ENCODE measurements at regions not wholly inside any gene's neighbourhood (a gene's known extent, or its start where the extent isn't known, plus 50 kb on each side); places are given as distances from the start of the nearest gene placed in this dataset.

DNA sequence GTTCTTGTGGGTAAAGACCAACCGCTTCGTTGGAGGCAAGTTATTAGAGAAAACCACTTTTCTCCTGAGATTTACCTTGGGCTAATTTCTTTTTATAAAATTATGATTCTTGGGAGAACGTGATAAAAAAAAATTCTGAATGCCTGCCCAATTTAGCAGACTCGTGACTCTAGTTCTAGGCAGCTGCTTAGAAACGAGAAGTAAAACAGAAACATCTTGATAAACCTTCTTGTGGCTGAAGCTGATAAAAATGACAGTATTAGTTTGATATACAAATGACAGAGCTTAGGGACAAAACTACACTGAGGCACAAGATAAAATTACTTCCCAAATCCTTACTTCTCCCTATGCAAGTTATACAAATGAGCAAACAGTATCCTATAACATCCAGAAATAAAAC, 458.9 kb upstream of the TEX13C start:
- ChIA-PET POLR2A (interaction anchor here (0.7 kb wide), 1 partner anchor 38 kb away, joined by 3 read pairs; no protein-coding TSS in a partner anchor), CTCF (ENCODE audit: low intra/inter-chr PET ratio) (no interaction called here)
- H3K9me3 ChIP-seq (replicated peaks; ENCODE audit: control insufficient read depth, insufficient read depth, low read depth, low read length) = no peaks in the 10 kb centered on the region
- in situ Hi-C loops (cut with MboI) (no loop called here), intact Hi-C loops (cut with micrococcal nuclease) (loop anchor here (5.0 kb wide), 1 partner anchor 453 kb away; no protein-coding TSS in a partner anchor)
- ATAC-seq = no peak; the same call in 2 of the 3 replicates
- H3K27me3 ChIP-seq (ENCODE audit: control insufficient read depth in 2 of 2, insufficient read depth in 2 of 2, low read length in 2 of 2) = no peaks in the 10 kb centered on the region
- H3K4me3 ChIP-seq = no peak overlapping the region
- FAIRE-seq = no peak
- no peaks in the 10 kb centered on the region; the same call in 2 of the 3 replicates for H3K79me2 ChIP-seq (ENCODE audit: control insufficient read depth, insufficient read depth, low read length)
- no peaks in the 10 kb centered on the region for H3K36me3 ChIP-seq (ENCODE audit: control insufficient read depth, insufficient read depth, low read length)
- H3K4me1 ChIP-seq (replicated peaks in 1 of 2; ENCODE audit: control insufficient read depth in 2 of 2, insufficient read depth in 2 of 2, low read length in 2 of 2) = peaks cover 0 to 6% of the 10 kb centered on the region in 2 experiments; a peak in 2 of 5 replicates
- H4K20me1 ChIP-seq (replicated peaks; ENCODE audit: control insufficient read depth, insufficient read depth, low read length) = no peaks in the 10 kb centered on the region
- no peaks in the 10 kb centered on the region for H3K9me1 ChIP-seq (ENCODE audit: control insufficient read depth, insufficient read depth, low read length)
- no peak overlapping the region for H3K27ac ChIP-seq (ENCODE audit: extremely low read depth, low read depth, low read length)
- DNase-seq (ENCODE audit: extremely low read depth in 1 of 4, low spot score in 3 of 4) = peak in 2 of 4 experiments; percentile 3 to 5
- no TSS peak for BruUV-seq (replicated peaks)
- peak overlapping the region in 1 of 2 experiments; percentile 38; a peak in 1 of 4 replicates for H3K9ac ChIP-seq (ENCODE audit: insufficient read depth in 1 of 2, low read depth in 2 of 2, low read length in 2 of 2)
- 0 out of 2 replicates have a peak overlapping the region, but pooled peaks have one; percentile 32 for H2AFZ ChIP-seq (ENCODE audit: low read depth, low read length)
- no peak overlapping the region for H3K4me2 ChIP-seq (ENCODE audit: insufficient read depth, low read length)
- WGBS (ENCODE audit: insufficient coverage, low coverage, missing lambda C conversion rate) = 0% methylated on average over 5 of the region's 5 CpGs
- TF ChIP-seq ARID1B (IDR thresholded peaks at IDR 0.05) (peak; percentile 55), CBFA2T3 (IDR thresholded peaks at IDR 0.05) (peak; percentile 40; the same call in 1 of the 2 replicates), NFIC (IDR thresholded peaks at IDR 0.05) (no peak), TCF3 (CRISPR knock-in tag; IDR thresholded peaks at IDR 0.05) (peak; percentile 46), FOSL1 (tag; conservative IDR thresholded peaks at IDR 0.05) (no peak), POLR2G (IDR thresholded peaks at IDR 0.05; ENCODE audit: low read depth, low read length) (no peak), SMC3 (conservative IDR thresholded peaks at IDR 0.05; ENCODE audit: insufficient read depth, low read depth, low read length) (no peak), MEIS2 (IDR thresholded peaks at IDR 0.05; ENCODE audit: partially characterized antibody) (peak; percentile 36), FOXJ2 (tag; IDR thresholded peaks at IDR 0.05) (peak; percentile 97), ZNF766 (CRISPR knock-in tag; conservative IDR thresholded peaks at IDR 0.05) (peak; percentile 79), ZNF316 (IDR thresholded peaks at IDR 0.05) (no peak), NR2C1 (IDR thresholded peaks at IDR 0.05) (no peak), NR2C1 (tag; IDR thresholded peaks at IDR 0.05) (no peak), ZNF785 (CRISPR knock-in tag; IDR thresholded peaks at IDR 0.05) (no peak), ZNF778 (CRISPR knock-in tag; IDR thresholded peaks at IDR 0.05) (no peak), RBM14 (IDR thresholded peaks at IDR 0.05; ENCODE audit: borderline replicate concordance, insufficient read depth, low read depth, low read length) (no peak), SAFB2 (IDR thresholded peaks at IDR 0.05; ENCODE audit: borderline replicate concordance, low read depth, low read length, severe bottlenecking) (no peak), SIN3B (IDR thresholded peaks at IDR 0.05; ENCODE audit: low read depth) (no peak), SMARCA4 (IDR thresholded peaks at IDR 0.05) (0 out of 2 replicates have a peak, but pooled peaks have one; percentile 30), SRSF9 (IDR thresholded peaks at IDR 0.05; ENCODE audit: borderline replicate concordance, low read depth, low read length) (no peak), NFATC3 (IDR thresholded peaks at IDR 0.05) (no peak)
- TF ChIP-seq, protein P1, sequence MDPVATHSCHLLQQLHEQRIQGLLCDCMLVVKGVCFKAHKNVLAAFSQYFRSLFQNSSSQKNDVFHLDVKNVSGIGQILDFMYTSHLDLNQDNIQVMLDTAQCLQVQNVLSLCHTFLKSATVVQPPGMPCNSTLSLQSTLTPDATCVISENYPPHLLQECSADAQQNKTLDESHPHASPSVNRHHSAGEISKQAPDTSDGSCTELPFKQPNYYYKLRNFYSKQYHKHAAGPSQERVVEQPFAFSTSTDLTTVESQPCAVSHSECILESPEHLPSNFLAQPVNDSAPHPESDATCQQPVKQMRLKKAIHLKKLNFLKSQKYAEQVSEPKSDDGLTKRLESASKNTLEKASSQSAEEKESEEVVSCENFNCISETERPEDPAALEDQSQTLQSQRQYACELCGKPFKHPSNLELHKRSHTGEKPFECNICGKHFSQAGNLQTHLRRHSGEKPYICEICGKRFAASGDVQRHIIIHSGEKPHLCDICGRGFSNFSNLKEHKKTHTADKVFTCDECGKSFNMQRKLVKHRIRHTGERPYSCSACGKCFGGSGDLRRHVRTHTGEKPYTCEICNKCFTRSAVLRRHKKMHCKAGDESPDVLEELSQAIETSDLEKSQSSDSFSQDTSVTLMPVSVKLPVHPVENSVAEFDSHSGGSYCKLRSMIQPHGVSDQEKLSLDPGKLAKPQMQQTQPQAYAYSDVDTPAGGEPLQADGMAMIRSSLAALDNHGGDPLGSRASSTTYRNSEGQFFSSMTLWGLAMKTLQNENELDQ (CRISPR knock-in tag; IDR thresholded peaks at IDR 0.05; ENCODE audit: borderline replicate concordance) = no peak
- TF ChIP-seq, protein P2, sequence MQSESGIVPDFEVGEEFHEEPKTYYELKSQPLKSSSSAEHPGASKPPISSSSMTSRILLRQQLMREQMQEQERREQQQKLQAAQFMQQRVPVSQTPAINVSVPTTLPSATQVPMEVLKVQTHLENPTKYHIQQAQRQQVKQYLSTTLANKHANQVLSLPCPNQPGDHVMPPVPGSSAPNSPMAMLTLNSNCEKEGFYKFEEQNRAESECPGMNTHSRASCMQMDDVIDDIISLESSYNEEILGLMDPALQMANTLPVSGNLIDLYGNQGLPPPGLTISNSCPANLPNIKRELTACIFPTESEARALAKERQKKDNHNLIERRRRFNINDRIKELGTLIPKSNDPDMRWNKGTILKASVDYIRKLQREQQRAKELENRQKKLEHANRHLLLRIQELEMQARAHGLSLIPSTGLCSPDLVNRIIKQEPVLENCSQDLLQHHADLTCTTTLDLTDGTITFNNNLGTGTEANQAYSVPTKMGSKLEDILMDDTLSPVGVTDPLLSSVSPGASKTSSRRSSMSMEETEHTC (IDR thresholded peaks at IDR 0.05) = peak; percentile 60; the same call in 1 of the 2 replicates

Measured in K562 (cell line).